Sigmoid colon (tissue), 6 donors: ENCODE measurements at regions not wholly inside any gene's neighbourhood (a gene's known extent, or its start where the extent isn't known, plus 50 kb on each side); places are given as distances from the start of the nearest gene placed in this dataset.

Experiments
- DNase-seq: peaks from one replicate; pipeline ENCODE4 v3.0.0-alpha.2; 2019
- H3K27ac ChIP-seq, 4 donors: fragments of 200-600 bp; sonication (generic); one replicate each; pipeline ENCODE4 v1.5.1; 2016 to 2019; ENCODE audit warnings: mild to moderate bottlenecking in 1 of 4
- H3K27me3 ChIP-seq, 3 donors: fragments of 200-600 bp; sonication (generic); one replicate each; pipeline ENCODE4 v1.5.1; 2019; ENCODE audit warnings: mild to moderate bottlenecking in 1 of 3
- H3K36me3 ChIP-seq, 4 donors: fragments of 200-600 bp; sonication (generic); one replicate each; pipeline ENCODE4 v1.5.1; 2016 to 2019
- H3K4me1 ChIP-seq, 4 donors: fragments of 200-600 bp; sonication (generic); one replicate each; pipeline ENCODE4 v1.5.1; 2017 to 2019
- H3K4me3 ChIP-seq, 4 donors: fragments of 200-600 bp; sonication (generic); one replicate each; pipeline ENCODE4 v1.5.1; 2017 to 2019; ENCODE audit warnings: mild to moderate bottlenecking in 2 of 4, moderate library complexity in 1 of 4
- H3K9me3 ChIP-seq, 4 donors: fragments of 200-600 bp in 3 of 4; sonication (generic) in 3 of 4; one replicate each; pipeline versions ENCODE4 v1.5.1 to v1.6.1; 2013 to 2019
- CTCF ChIP-seq, 4 experiments: fragments of 450-650 bp in 3 of 4; fragments of 200-600 bp in 1 of 4; IDR thresholded peaks; one replicate each; pipeline ENCODE4 v1.5.1; 2016 to 2019; ENCODE audit warnings: antibody characterized with exemption in 4 of 4, mild to moderate bottlenecking in 3 of 4, moderate library complexity in 2 of 4
- EP300 ChIP-seq, 4 donors: sonication (generic); formaldehyde crosslinking; IDR thresholded peaks; one replicate each; pipeline ENCODE4 v1.6.1; 2017; ENCODE audit warnings: antibody characterized with exemption in 4 of 4
- POLR2A ChIP-seq, 2 donors: fragments of 450-650 bp; IDR thresholded peaks; one replicate each; pipeline ENCODE4 v1.6.1; 2016; ENCODE audit warnings: antibody characterized with exemption in 2 of 2, mild to moderate bottlenecking in 2 of 2, moderate library complexity in 2 of 2
- POLR2AphosphoS5 ChIP-seq, 4 donors: sonication (generic); formaldehyde crosslinking; IDR thresholded peaks; one replicate each; pipeline ENCODE4 v1.6.1; 2017; ENCODE audit warnings: antibody characterized with exemption in 4 of 4
- WGBS, 2 donors: extraction: QIAGEN DNeasy Blood & Tissue Kit; methylation state at CpG; one replicate each; pipeline ENCODE4 v1.1.7; 2013; 5-methylcytosine and 5-hydroxymethylcytosine counted together
- intact Hi-C: fragments of 100-400 bp; cut with DNase I; formaldehyde crosslinking; loops from one replicate; pipeline ENCODE4 v1.15.1; 2023
- donor health status: healthy with polysubstance abuse.
- donor health status: healthy.

GRCh38 chr20:51985013-51985415 lies 182.7 kb upstream of the SALL4 start:
- intact Hi-C loops: no loop called here
- no peak for DNase-seq
- H3K36me3 ChIP-seq: no peaks in the 10 kb centered on the region
- no peaks in the 10 kb centered on the region for H3K27me3 ChIP-seq
- TF ChIP-seq POLR2AphosphoS5 (IDR thresholded peaks at IDR 0.05) (peak; percentile 25 to 70 (median 36)), EP300 (IDR thresholded peaks at IDR 0.05) (no peak)
- peak overlapping the region; percentile 14 to 71 (median 43) for H3K27ac ChIP-seq
- no peak overlapping the region for H3K4me3 ChIP-seq
- H3K4me1 ChIP-seq: peaks cover 0 to 9% (median 4%) of the 10 kb centered on the region in 4 donors
- H3K9me3 ChIP-seq: no peaks in the 10 kb centered on the region

GRCh38 chr20:51980277-51980676 lies 178.0 kb upstream of the SALL4 start:
- intact Hi-C loops: no loop called here
- WGBS, 2 donors: 97 to 98% methylated on average over 11 of the region's 11 CpGs
- TF ChIP-seq EP300 (IDR thresholded peaks at IDR 0.05) (no peak), POLR2AphosphoS5 (IDR thresholded peaks at IDR 0.05) (no peak), CTCF (IDR thresholded peaks at IDR 0.05) (no peak), POLR2A (IDR thresholded peaks at IDR 0.05) (no peak)
- Histone ChIP-seq H3K4me1 (peaks cover 0 to 7% (median 3%) of the 10 kb centered on the region in 4 donors), H3K36me3 (no peaks in the 10 kb centered on the region), H3K4me3 (no peak overlapping the region), H3K27ac (no peak overlapping the region), H3K27me3 (no peaks in the 10 kb centered on the region), H3K9me3 (peaks cover 0 to 3% (median under 1%) of the 10 kb centered on the region in 4 donors)
- DNase-seq: no peak

- Histone ChIP-seq H3K9me3 (peaks cover 0 to 3% (median under 1%) of the 10 kb centered on the region in 4 donors), H3K4me1 (no peaks in the 10 kb centered on the region), H3K36me3 (no peaks in the 10 kb centered on the region), H3K27ac (no peak overlapping the region), H3K27me3 (no peaks in the 10 kb centered on the region), H3K4me3 (no peak overlapping the region)
- 90 to 92% methylated on average over 4 of the region's 4 CpGs for WGBS, 2 donors
- TF ChIP-seq POLR2AphosphoS5 (IDR thresholded peaks at IDR 0.05) (no peak), EP300 (IDR thresholded peaks at IDR 0.05) (no peak), POLR2A (IDR thresholded peaks at IDR 0.05) (no peak), CTCF (IDR thresholded peaks at IDR 0.05) (no peak)
- intact Hi-C loops: no loop called here
- no peak for DNase-seq
Observed at GRCh38 chr20:51979226-51979625, 176.9 kb upstream of the SALL4 start.

- H3K27ac ChIP-seq: no peak overlapping the region
- H3K4me3 ChIP-seq: no peak overlapping the region
- H3K4me1 ChIP-seq: no peaks in the 10 kb centered on the region
- DNase-seq: no peak
- peaks cover 0 to 3% (median under 1%) of the 10 kb centered on the region in 4 donors for H3K9me3 ChIP-seq
- intact Hi-C loops: no loop called here
- no peaks in the 10 kb centered on the region for H3K27me3 ChIP-seq
- no peaks in the 10 kb centered on the region for H3K36me3 ChIP-seq
- no peak for TF ChIP-seq CTCF (IDR thresholded peaks at IDR 0.05)
- TF ChIP-seq POLR2AphosphoS5 (IDR thresholded peaks at IDR 0.05): no peak
- TF ChIP-seq EP300 (IDR thresholded peaks at IDR 0.05): no peak
- no peak for TF ChIP-seq POLR2A (IDR thresholded peaks at IDR 0.05)
- 70 to 86% methylated on average over 7 of the region's 7 CpGs for WGBS, 2 donors
Observed at GRCh38 chr20:51978070-51978501, 175.8 kb upstream of the SALL4 start.

- intact Hi-C loops: no loop called here
- TF ChIP-seq POLR2AphosphoS5 (IDR thresholded peaks at IDR 0.05) (no peak), EP300 (IDR thresholded peaks at IDR 0.05) (no peak), CTCF (IDR thresholded peaks at IDR 0.05) (no peak), POLR2A (IDR thresholded peaks at IDR 0.05) (no peak)
Observed at GRCh38 chr20:51972056-51972455, 169.7 kb upstream of the SALL4 start.

More at GRCh38 chr20:51972056-51972455, 169.7 kb upstream of the SALL4 start:
- H3K9me3 ChIP-seq: no peaks in the 10 kb centered on the region
- H3K4me1 ChIP-seq: no peaks in the 10 kb centered on the region
- no peak for DNase-seq
- H3K27ac ChIP-seq: no peak overlapping the region
- H3K27me3 ChIP-seq: no peaks in the 10 kb centered on the region
- no peaks in the 10 kb centered on the region for H3K36me3 ChIP-seq
- no peak overlapping the region for H3K4me3 ChIP-seq
- 67 to 84% methylated on average over 6 of the region's 6 CpGs for WGBS, 2 donors
